GM12873 (cell line): ENCODE measurements at regions not wholly inside any gene's neighbourhood (a gene's known extent, or its start where the extent isn't known, plus 50 kb on each side); places are given as distances from the start of the nearest gene placed in this dataset.

Experiments
- CTCF ChIP-seq: IDR thresholded peaks from 2 replicates; pipeline ENCODE4 v1.5.1; 2012; ENCODE audit warnings: low read depth, mild to moderate bottlenecking, moderate library complexity, low read length, control low read depth; ENCODE audit not compliant: insufficient read depth; ENCODE audit errors: missing control alignments

- TF ChIP-seq CTCF = no peak
Observed at GRCh38 chr16:11437069-11437468, 91.8 kb downstream of the RMI2 start.

DNA sequence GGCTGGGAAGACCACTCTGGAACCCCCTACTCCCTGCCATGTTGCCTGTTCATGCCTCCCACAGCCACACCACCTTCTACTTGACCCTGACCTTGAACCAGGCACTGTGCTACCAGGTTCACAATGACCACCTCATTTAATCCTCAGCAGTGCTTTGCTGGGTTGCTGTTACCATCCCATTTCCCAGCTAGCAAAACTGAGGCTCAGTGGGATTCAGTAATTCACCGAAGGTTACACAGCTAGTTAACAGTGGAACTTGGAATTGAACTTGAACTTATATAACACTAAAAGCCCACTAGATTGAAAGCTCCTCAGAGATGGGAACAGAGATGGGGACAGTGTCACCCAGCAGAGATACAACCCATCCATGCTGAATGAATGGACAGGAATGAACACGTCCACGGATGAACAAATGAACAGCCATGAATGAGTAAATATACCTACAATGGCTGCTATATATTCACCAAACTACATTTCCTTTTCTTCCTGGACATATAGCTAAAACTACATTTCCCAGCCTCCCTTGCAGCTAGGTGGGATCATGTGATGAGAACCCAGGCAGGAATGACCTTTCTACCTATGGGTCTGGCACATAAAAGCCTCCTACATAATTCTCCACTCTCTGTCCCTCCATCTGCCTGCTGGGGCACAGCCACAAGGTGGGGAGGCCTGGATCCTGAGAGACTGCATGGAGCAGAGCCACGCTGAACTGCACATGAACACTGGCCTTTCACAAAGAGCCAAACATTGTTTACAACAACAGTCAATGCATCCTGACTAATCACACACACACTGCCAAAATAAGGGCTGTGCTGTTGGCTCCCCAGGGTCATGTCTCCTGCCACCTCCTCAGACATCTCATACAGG is 94.8 kb downstream of the RMI2 start:
- no peak for TF ChIP-seq CTCF

DNA sequence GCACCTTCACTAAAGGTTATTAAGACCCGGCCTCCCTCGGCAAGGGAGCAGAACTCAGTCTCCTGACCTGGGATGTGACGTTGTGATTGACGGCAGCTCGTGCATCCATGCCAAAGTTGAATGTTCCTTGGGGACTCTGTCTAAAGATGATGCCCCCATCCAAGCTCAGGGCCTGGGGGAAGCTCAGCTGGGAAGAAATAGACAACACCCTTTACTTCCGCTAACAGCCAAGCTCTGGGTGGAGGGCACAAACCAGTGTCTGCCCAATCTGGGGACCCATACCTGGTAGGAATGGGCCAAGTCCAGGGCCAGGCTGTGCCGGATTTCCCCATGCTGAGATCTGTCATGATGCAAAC is 95.4 kb downstream of the RMI2 start:
- no peak for TF ChIP-seq CTCF

DNA sequence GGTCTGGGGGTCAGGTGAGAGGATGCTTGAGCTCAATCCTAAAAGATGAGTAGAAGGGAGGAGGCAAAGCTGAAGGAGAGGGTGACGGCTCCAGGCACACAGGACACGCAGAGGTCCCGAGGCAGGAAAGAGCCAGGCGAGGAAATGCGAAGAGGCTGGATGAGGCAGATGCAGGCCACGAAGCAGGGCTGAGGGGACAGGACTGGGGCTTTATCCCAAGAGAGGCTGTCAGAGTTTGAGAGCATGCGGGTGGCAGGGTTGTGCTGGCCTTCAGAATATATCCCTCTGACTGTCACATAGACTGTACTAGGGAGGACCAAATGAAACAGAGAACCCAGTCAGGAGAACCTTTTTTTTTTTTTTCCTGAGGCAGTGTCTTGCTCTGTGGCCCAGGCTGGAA is 100.2 kb downstream of the RMI2 start:
- TF ChIP-seq CTCF = no peak

DNA sequence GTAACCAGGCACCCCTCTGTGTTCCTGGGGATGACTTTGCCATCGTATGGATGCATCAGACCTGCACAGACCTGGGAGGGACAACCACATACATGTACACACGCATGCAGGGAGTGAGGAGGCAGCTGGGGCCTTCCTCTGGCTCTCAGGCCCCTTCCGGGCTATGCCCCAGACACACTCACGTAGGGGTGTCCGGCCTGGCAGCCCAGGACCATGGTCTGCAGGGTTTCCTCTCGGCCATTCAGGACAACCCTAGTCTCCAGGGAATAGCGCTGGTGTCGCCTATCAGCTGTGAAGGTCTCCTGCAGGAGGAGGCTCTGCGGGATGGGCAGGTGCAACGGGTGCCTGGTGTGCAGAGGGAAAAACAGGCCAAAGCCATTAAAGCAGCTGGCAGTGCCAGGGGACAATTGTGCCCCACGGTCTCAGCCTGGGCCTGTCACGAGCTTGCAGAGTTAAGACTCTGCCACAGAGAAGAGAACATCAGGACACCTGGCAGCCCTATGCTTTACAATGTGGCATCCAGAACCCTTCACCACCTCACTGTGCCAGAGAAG is 101.4 kb downstream of the RMI2 start:
- TF ChIP-seq CTCF = no peak

DNA sequence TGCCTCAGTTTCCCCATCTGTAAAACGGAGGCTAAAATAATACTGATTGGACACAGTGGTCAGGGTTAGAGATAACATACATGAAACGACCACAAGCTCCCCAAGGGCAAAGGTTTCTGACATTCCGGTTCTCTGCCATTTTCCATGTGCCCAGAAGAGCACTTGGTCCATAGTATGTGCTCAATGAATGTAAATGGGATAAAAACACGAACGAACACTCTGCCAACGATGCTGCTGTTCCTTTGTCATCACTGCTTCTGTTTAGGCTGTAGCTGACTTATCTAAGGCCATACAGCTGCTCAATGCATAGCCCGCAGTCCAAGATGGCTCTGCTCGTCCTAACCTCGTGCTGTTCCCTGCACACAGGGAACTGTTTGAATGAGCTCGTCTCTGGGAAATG is 102.0 kb downstream of the RMI2 start:
- TF ChIP-seq CTCF = no peak

GRCh38 chr16:11447836-11448235 is 102.6 kb downstream of the RMI2 start:
- TF ChIP-seq CTCF = no peak
